Mucosa of descending colon (tissue), 3 donors: ENCODE measurements at regions not wholly inside any gene's neighbourhood (a gene's known extent, or its start where the extent isn't known, plus 50 kb on each side); places are given as distances from the start of the nearest gene placed in this dataset.

Source experiments
- ATAC-seq: fragments of 200-7000 bp; cut with Tn5 transposase; one replicate; pipeline ENCODE4 v1.9.1; 2020; ENCODE audit warnings: mild to moderate bottlenecking, moderate library complexity
- DNase-seq, 3 donors: peaks; one replicate each; pipeline ENCODE4 v3.0.0-alpha.2; 2020
- H3K36me3 ChIP-seq: fragments of 200-600 bp; one replicate; pipeline ENCODE4 v1.8.0; 2021; ENCODE audit warnings: low read depth, mild to moderate bottlenecking
- H3K4me1 ChIP-seq: fragments of 200-600 bp; one replicate; pipeline ENCODE4 v1.8.0; 2021; ENCODE audit warnings: low read depth, mild to moderate bottlenecking
- H3K4me3 ChIP-seq: fragments of 200-600 bp; one replicate; pipeline ENCODE4 v1.8.0; 2021; ENCODE audit warnings: mild to moderate bottlenecking
- H3K9me3 ChIP-seq: fragments of 200-600 bp; one replicate; pipeline ENCODE4 v1.8.0; 2021; ENCODE audit warnings: mild to moderate bottlenecking
- CTCF ChIP-seq: fragments of 200-600 bp; IDR thresholded peaks from one replicate; pipeline ENCODE4 v1.8.0; 2022; ENCODE audit warnings: antibody characterized with exemption, mild to moderate bottlenecking
- intact Hi-C, 2 donors: fragments of 100-400 bp; cut with DNase I in 1 of 2; cut with micrococcal nuclease in 1 of 2; formaldehyde crosslinking; loops; one replicate each; pipeline versions ENCODE4 v1.11.0 to v1.11.1; 2022; cut with DNase I, micrococcal nuclease
- donor health status: DM: no; HTN: no; CAD: no; lungs with moderate emphysema.
- donor health status: DM: no; HTN: no; CAD: no.
- donor health status: DM: no; HTN: yes; CAD: no.

- no peaks in the 10 kb centered on the region for H3K36me3 ChIP-seq
- no peak for TF ChIP-seq CTCF
- no peak overlapping the region for H3K4me3 ChIP-seq
- ATAC-seq (peak; percentile 87), DNase-seq (peak in 2 of 3 donors; percentile 46 to 47)
- peaks cover 25% of the 10 kb centered on the region for H3K4me1 ChIP-seq
- intact Hi-C loops: no loop called here
- no peaks in the 10 kb centered on the region for H3K9me3 ChIP-seq
Measured at GRCh38 chr6:4364711-4365110, 229.3 kb upstream of the ECI2 start.

GRCh38 chr6:4364172-4364571, 228.8 kb upstream of the ECI2 start:
- no peak for TF ChIP-seq CTCF
- DNase-seq (no peak), ATAC-seq (peak; percentile 14)
- Histone ChIP-seq H3K4me3 (no peak overlapping the region), H3K4me1 (peaks cover 26% of the 10 kb centered on the region), H3K9me3 (no peaks in the 10 kb centered on the region), H3K36me3 (no peaks in the 10 kb centered on the region)
- intact Hi-C loops: no loop called here

GRCh38 chr6:4363656-4364055, 228.3 kb upstream of the ECI2 start:
- Histone ChIP-seq H3K4me1 (peaks cover 31% of the 10 kb centered on the region), H3K9me3 (no peaks in the 10 kb centered on the region), H3K4me3 (no peak overlapping the region), H3K36me3 (no peaks in the 10 kb centered on the region)
- TF ChIP-seq CTCF: no peak
- DNase-seq (no peak), ATAC-seq (no peak)
- intact Hi-C loops: no loop called here

- no peaks in the 10 kb centered on the region for H3K36me3 ChIP-seq
- DNase-seq: no peak
- H3K4me1 ChIP-seq: peaks cover 32% of the 10 kb centered on the region
- TF ChIP-seq CTCF: no peak
- ATAC-seq: no peak
- no peaks in the 10 kb centered on the region for H3K9me3 ChIP-seq
- H3K4me3 ChIP-seq: no peak overlapping the region
- intact Hi-C loops: no loop called here
Measured at GRCh38 chr6:4362326-4362725, 227.0 kb upstream of the ECI2 start.

- DNase-seq (no peak), ATAC-seq (no peak)
- Histone ChIP-seq H3K9me3 (no peaks in the 10 kb centered on the region), H3K36me3 (no peaks in the 10 kb centered on the region), H3K4me3 (no peak overlapping the region), H3K4me1 (peaks cover 36% of the 10 kb centered on the region)
- intact Hi-C loops: no loop called here
- TF ChIP-seq CTCF: no peak
Measured at GRCh38 chr6:4360920-4361319, 225.5 kb upstream of the ECI2 start.

- DNase-seq (no peak), ATAC-seq (peak; percentile 8)
- Histone ChIP-seq H3K4me1 (peaks cover 25% of the 10 kb centered on the region), H3K4me3 (no peak overlapping the region), H3K9me3 (no peaks in the 10 kb centered on the region), H3K36me3 (no peaks in the 10 kb centered on the region)
- intact Hi-C loops: no loop called here
- no peak for TF ChIP-seq CTCF
Measured at GRCh38 chr6:4359108-4359730, 223.8 kb upstream of the ECI2 start.
